IMR-90 (cell line): ENCODE measurements at regions not wholly inside any gene's neighbourhood (a gene's known extent, or its start where the extent isn't known, plus 50 kb on each side); places are given as distances from the start of the nearest gene placed in this dataset.

ENCODE experiments used
- ATAC-seq: fragments of 200-7000 bp; cut with Tn5 transposase; 2 replicates; pipeline ENCODE4 v1.9.1; 2020; ENCODE audit warnings: low read depth, mild to moderate bottlenecking, moderate library complexity
- BruUV-seq: library from RNA; stranded (reverse); fragments of 400-500 nt; replicated peaks from 2 replicates; lab custom pipeline; 2021; lab: Mats Ljungman, UMichigan
- CTCF ChIA-PET: fragments of 300-600 bp; formaldehyde crosslinking; extraction: SDS; loops from one replicate; lab custom pipeline; 2021; ENCODE audit warnings: antibody characterized with exemption; lab: Yijun Ruan, JAX
- POLR2A ChIA-PET: fragments of 300-600 bp; sonication (Branson Sonifier 250); formaldehyde crosslinking; loops from one replicate; lab custom pipeline; 2022; ENCODE audit warnings: antibody characterized with exemption; ENCODE audit not compliant: unreplicated experiment; lab: Charles Lee
- DNase-seq: peaks from one replicate; pipeline ENCODE4 v3.0.0; 2013
- H2AFZ ChIP-seq: replicated peaks from 2 replicates; pipeline ENCODE3; 2013; ENCODE audit warnings: low read length, mild to moderate bottlenecking; ENCODE audit not compliant: poor library complexity
- H2AK5ac ChIP-seq: 2 replicates; pipeline ENCODE4 v1.6.1; 2013; ENCODE audit warnings: low read depth, low read length, inconsistent platforms
- H2AK9ac ChIP-seq: replicated peaks from 2 replicates; pipeline ENCODE3; 2013; ENCODE audit warnings: mild to moderate bottlenecking, low read depth, low read length, moderate library complexity; ENCODE audit not compliant: poor library complexity
- H2BK120ac ChIP-seq: 2 replicates; pipeline ENCODE4 v1.6.1; 2013; ENCODE audit warnings: low read depth, low read length, inconsistent platforms
- H2BK15ac ChIP-seq: 3 replicates; pipeline ENCODE4 v1.6.1; 2013; ENCODE audit warnings: low read depth, low read length, inconsistent platforms
- H2BK20ac ChIP-seq: 2 replicates; pipeline ENCODE4 v1.6.1; 2013; ENCODE audit warnings: low read depth, mild to moderate bottlenecking, inconsistent platforms, low read length, moderate library complexity
- H2BK5ac ChIP-seq: 2 replicates; pipeline ENCODE4 v1.6.1; 2013; ENCODE audit warnings: mild to moderate bottlenecking, low read depth, low read length, inconsistent platforms; ENCODE audit not compliant: poor library complexity, severe bottlenecking
- H3K14ac ChIP-seq: replicated peaks from 2 replicates; pipeline ENCODE4 v1.6.1; 2013; ENCODE audit warnings: low read depth, low read length, inconsistent platforms
- H3K18ac ChIP-seq: 2 replicates; pipeline ENCODE4 v1.6.1; 2013; ENCODE audit warnings: low read depth, low read length, control low read depth
- H3K23ac ChIP-seq: 2 replicates; pipeline ENCODE4 v1.6.1; 2013; ENCODE audit warnings: low read depth, low read length, inconsistent platforms
- H3K27ac ChIP-seq: 2 replicates; pipeline ENCODE4 v1.5.1; 2013; ENCODE audit warnings: mild to moderate bottlenecking, control low read depth, low read length; ENCODE audit not compliant: insufficient read depth
- H3K27me3 ChIP-seq: 2 replicates; pipeline ENCODE4 v1.6.1; 2013; ENCODE audit warnings: low read length; ENCODE audit not compliant: control insufficient read depth, insufficient read depth
- H3K36me3 ChIP-seq: 2 replicates; pipeline ENCODE4 v1.6.1; 2013; ENCODE audit warnings: low read length, mixed read lengths; ENCODE audit not compliant: control insufficient read depth, insufficient read depth
- H3K4ac ChIP-seq: 2 replicates; pipeline ENCODE4 v1.6.1; 2013; ENCODE audit warnings: low read depth, low read length, inconsistent platforms
- H3K4me1 ChIP-seq: 2 replicates; pipeline ENCODE4 v1.6.1; 2013; ENCODE audit warnings: low read length, mixed read lengths; ENCODE audit not compliant: control insufficient read depth, insufficient read depth
- H3K4me2 ChIP-seq: 2 replicates; pipeline ENCODE4 v1.6.1; 2013; ENCODE audit warnings: low read depth, mild to moderate bottlenecking, control low read depth, low read length, moderate library complexity
- H3K4me3 ChIP-seq: 2 replicates; pipeline ENCODE4 v1.5.1; 2013; ENCODE audit warnings: low read depth, mild to moderate bottlenecking, control low read depth, low read length, moderate library complexity; ENCODE audit not compliant: insufficient read depth
- H3K56ac ChIP-seq: 2 replicates; pipeline ENCODE4 v1.6.1; 2013; ENCODE audit warnings: low read length, inconsistent platforms; ENCODE audit not compliant: insufficient read depth; ENCODE audit errors: extremely low read depth
- H3K79me1 ChIP-seq, 2 experiments: 2 replicates each; pipeline ENCODE4 v1.6.1; 2013; ENCODE audit warnings: low read length in 2 of 2, inconsistent platforms in 1 of 2, low read depth in 1 of 2
- H3K9ac ChIP-seq: 2 replicates; pipeline ENCODE4 v1.6.1; 2013; ENCODE audit warnings: low read depth, low read length, control low read depth
- H3K9me1 ChIP-seq: 2 replicates; pipeline ENCODE4 v1.6.1; 2013; ENCODE audit warnings: low read length, inconsistent platforms; ENCODE audit not compliant: insufficient read depth
- H3K9me3 ChIP-seq: 2 replicates; pipeline ENCODE4 v1.6.1; 2013; ENCODE audit warnings: low read length; ENCODE audit not compliant: control insufficient read depth, insufficient read depth
- H4K20me1 ChIP-seq: 2 replicates; pipeline ENCODE4 v1.6.1; 2013; ENCODE audit warnings: low read length, inconsistent platforms; ENCODE audit not compliant: insufficient read depth
- H4K5ac ChIP-seq: 2 replicates; pipeline ENCODE4 v1.6.1; 2013; ENCODE audit warnings: mild to moderate bottlenecking, low read depth, low read length, control low read depth
- H4K8ac ChIP-seq, 2 experiments: 2 replicates each; pipeline ENCODE4 v1.6.1; 2013; ENCODE audit warnings: low read depth in 2 of 2, low read length in 2 of 2, control low read depth in 1 of 2, inconsistent platforms in 1 of 2
- H4K91ac ChIP-seq: 2 replicates; pipeline ENCODE4 v1.6.1; 2013; ENCODE audit warnings: low read depth, low read length, inconsistent platforms; ENCODE audit not compliant: insufficient read depth
- CEBPB ChIP-seq: IDR thresholded peaks from 2 replicates; pipeline ENCODE4 v1.6.1; 2012; ENCODE audit warnings: low read depth, low read length, improper control_type of control experiment
- FOS ChIP-seq: fragments of 150-350 bp; IDR thresholded peaks from 2 replicates; pipeline ENCODE4 v1.6.1; 2016; ENCODE audit warnings: low read depth, low read length
- MAFK ChIP-seq: IDR thresholded peaks from 2 replicates; pipeline ENCODE4 v1.6.1; 2012; ENCODE audit warnings: low read depth, low read length, improper control_type of control experiment
- MAZ ChIP-seq: IDR thresholded peaks from 2 replicates; pipeline ENCODE4 v1.6.1; 2012; ENCODE audit warnings: low read depth, mild to moderate bottlenecking, low read length, improper control_type of control experiment, moderate library complexity, borderline replicate concordance
- MXI1 ChIP-seq: IDR thresholded peaks from 2 replicates; pipeline ENCODE4 v1.6.1; 2012; ENCODE audit warnings: low read depth, mild to moderate bottlenecking, low read length, moderate library complexity, borderline replicate concordance
- POLR2A ChIP-seq: IDR thresholded peaks from 2 replicates; pipeline ENCODE4 v1.6.1; 2012; ENCODE audit warnings: mild to moderate bottlenecking, low read depth, low read length
- RAD21 ChIP-seq: IDR thresholded peaks from 2 replicates; pipeline ENCODE4 v1.6.1; 2012; ENCODE audit warnings: low read length, improper control_type of control experiment
- RFX5 ChIP-seq: IDR thresholded peaks from 2 replicates; pipeline ENCODE4 v1.8.0; 2012; ENCODE audit warnings: low read depth, mild to moderate bottlenecking, low read length, moderate library complexity
- WGBS, 2 experiments: methylation state at CpG; one replicate each; pipeline versions ENCODE4 v1.1.5 to v1.1.7; 2013; ENCODE audit warnings: missing lambda C conversion rate in 2 of 2; ENCODE audit not compliant: insufficient read length in 1 of 2; ENCODE audit errors: extremely low coverage in 2 of 2; 5-methylcytosine and 5-hydroxymethylcytosine counted together
- dilution Hi-C: fragments of 300-500 bp; cut with HindIII; formaldehyde crosslinking; loops from one replicate; pipeline ENCODE4 v1.14.3; 2018; ENCODE audit warnings: low sequenced_read_pairs; ENCODE audit not compliant: unreplicated experiment
- in situ Hi-C: fragments of 300-500 bp; cut with MboI; formaldehyde crosslinking; loops from 3 replicates; pipeline ENCODE4 v1.14.3; 2019; ENCODE audit warnings: low sequenced_read_pairs, inconsistent platforms, mixed read lengths
- intact Hi-C: fragments of 100-400 bp; cut with micrococcal nuclease; formaldehyde crosslinking; loops from 2 replicates; pipeline ENCODE4 v1.10.0; 2022

DNA sequence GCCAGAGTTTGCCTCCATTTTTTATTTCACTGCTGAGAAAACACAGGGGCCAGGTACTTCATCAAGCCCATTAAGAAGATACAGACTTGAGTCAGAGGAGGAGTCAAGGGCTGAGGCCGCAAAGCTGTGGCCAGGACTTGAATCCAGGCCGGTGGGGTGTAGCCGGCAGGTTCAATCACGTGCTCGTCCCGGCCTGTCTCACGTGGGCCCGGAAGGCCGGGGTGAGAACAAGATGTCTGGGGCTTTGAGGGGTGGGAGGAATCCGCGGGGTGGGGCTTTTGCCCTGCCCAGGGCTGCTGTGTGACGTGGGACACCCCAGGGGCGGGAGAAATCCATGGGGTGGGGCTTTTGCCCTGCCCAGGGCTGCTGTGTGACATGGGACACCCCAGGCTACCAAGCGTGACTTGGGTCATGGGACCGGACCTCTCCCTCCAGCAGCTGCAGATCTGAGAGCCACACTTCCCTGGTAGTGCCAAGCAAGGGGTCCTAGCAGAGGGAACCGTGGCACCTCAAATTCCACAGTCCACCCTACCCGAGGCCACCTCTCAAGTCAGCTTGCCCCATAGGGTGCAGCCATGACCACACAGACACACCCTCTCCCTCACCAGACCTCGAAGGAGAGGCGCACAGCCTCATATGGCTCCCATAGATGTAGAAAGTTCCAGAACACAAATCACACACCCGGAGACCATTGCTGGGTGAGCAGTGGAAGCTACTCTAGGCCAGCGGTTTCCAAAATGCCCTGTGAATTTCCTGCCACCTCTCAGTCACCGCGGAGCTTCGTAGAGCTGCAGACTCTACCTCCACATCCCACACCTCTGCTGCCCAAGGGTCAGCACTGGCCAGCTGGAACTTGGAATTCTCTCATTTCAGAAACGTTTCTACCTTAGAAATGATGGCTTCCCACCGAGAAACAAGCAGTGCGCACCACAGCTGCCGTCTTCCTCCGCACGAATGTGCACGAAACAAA is 156.1 kb downstream of the DLL1 start:
- no peak overlapping the region for H2AK9ac ChIP-seq
- no peak overlapping the region for H4K91ac ChIP-seq
- H3K56ac ChIP-seq, result no peak overlapping the region
- no peak overlapping the region for H2BK5ac ChIP-seq
- POLR2A ChIA-PET, result no interaction called here
- BruUV-seq, result no TSS peak
- DNase-seq (no peak), ATAC-seq (no peak)
- no peak overlapping the region for H3K4me2 ChIP-seq
- H3K14ac ChIP-seq, result no peak overlapping the region
- intact Hi-C loops, result no loop called here
- no peaks in the 10 kb centered on the region for H3K79me1 ChIP-seq
- 71% methylated on average over 10 of the region's 31 CpGs; no CpG with 5 or more reads in 1 of the 2 experiments for WGBS, 2 experiments
- H4K5ac ChIP-seq, result no peak overlapping the region
- no peak overlapping the region for H3K9ac ChIP-seq
- TF ChIP-seq CEBPB (no peak), FOS (no peak), RAD21 (no peak), MAFK (no peak), RFX5 (no peak), MAZ (no peak), MXI1 (no peak), POLR2A (no peak)
- H3K23ac ChIP-seq, result no peak overlapping the region
- CTCF ChIA-PET, result no interaction called here
- no peaks in the 10 kb centered on the region for H3K27me3 ChIP-seq
- no peak overlapping the region for H2AK5ac ChIP-seq
- H3K9me3 ChIP-seq, result peaks cover 56% of the 10 kb centered on the region
- no peak overlapping the region for H3K27ac ChIP-seq
- dilution Hi-C loops, result no loop called here
- no peak overlapping the region for H2BK20ac ChIP-seq
- no peak overlapping the region for H4K8ac ChIP-seq
- no peak overlapping the region for H3K18ac ChIP-seq
- no peak overlapping the region for H3K4me3 ChIP-seq
- no peaks in the 10 kb centered on the region for H4K20me1 ChIP-seq
- no peak overlapping the region for H2AFZ ChIP-seq
- H3K36me3 ChIP-seq, result no peaks in the 10 kb centered on the region
- in situ Hi-C loops, result no loop called here
- no peaks in the 10 kb centered on the region for H3K9me1 ChIP-seq
- H3K4ac ChIP-seq, result no peak overlapping the region
- H2BK15ac ChIP-seq, result no peak overlapping the region
- H2BK120ac ChIP-seq, result no peak overlapping the region
- no peaks in the 10 kb centered on the region for H3K4me1 ChIP-seq
